ENCODE measurements at regions not wholly inside any gene's neighbourhood (a gene's known extent, or its start where the extent isn't known, plus 50 kb on each side); places are given as distances from the start of the nearest gene placed in this dataset.

GRCh38 chr11:110890995-110891394, 178.8 kb upstream of the ARHGAP20 start:
- H3K4me3 ChIP-seq (ENCODE audit: low read depth, low read length): no peak overlapping the region
- DNase-seq: no peak
- H3K14ac ChIP-seq (ENCODE audit: low read length): no peak overlapping the region
- no peaks in the 10 kb centered on the region for H3K79me2 ChIP-seq (ENCODE audit: control insufficient read depth, insufficient read depth, low read length, poor library complexity)
- H4K12ac ChIP-seq (ENCODE audit: low read depth, low read length): no peak overlapping the region
- no peak overlapping the region for H3K4ac ChIP-seq (ENCODE audit: low read depth, low read length)
- H3K36me3 ChIP-seq (ENCODE audit: control insufficient read depth in 1 of 2, insufficient read depth in 2 of 2, low read length in 2 of 2): no peaks in the 10 kb centered on the region
- H3K9ac ChIP-seq (ENCODE audit: low read length): no peak overlapping the region
- H3K79me1 ChIP-seq (ENCODE audit: low read length): no peaks in the 10 kb centered on the region
- H2BK5ac ChIP-seq (ENCODE audit: low read depth, low read length, poor library complexity): no peak overlapping the region
- H2BK12ac ChIP-seq (ENCODE audit: low read length): no peak overlapping the region
- H4K8ac ChIP-seq (ENCODE audit: low read depth, low read length): no peak overlapping the region
- H2BK120ac ChIP-seq (ENCODE audit: insufficient read depth, low read length, poor library complexity): no peak overlapping the region
- no peak overlapping the region for H3K23ac ChIP-seq (ENCODE audit: low read length)
- no peak overlapping the region for H3K4me2 ChIP-seq (ENCODE audit: low read length)
- H2AK5ac ChIP-seq (ENCODE audit: low read length): no peak overlapping the region
- no peak overlapping the region for H3K27ac ChIP-seq (ENCODE audit: low read depth, low read length)
- no peaks in the 10 kb centered on the region for H3K4me1 ChIP-seq (ENCODE audit: control insufficient read depth in 1 of 2, insufficient read depth in 2 of 2, low read length in 2 of 2)
- no peaks in the 10 kb centered on the region for H3K9me3 ChIP-seq (ENCODE audit: insufficient read depth, low read depth, low read length)
- no peak overlapping the region for H4K91ac ChIP-seq (ENCODE audit: low read depth, low read length)
- no peaks in the 10 kb centered on the region for H3K27me3 ChIP-seq (ENCODE audit: insufficient read depth, low read length)
- H2AFZ ChIP-seq (ENCODE audit: insufficient read depth, low read length, poor library complexity): no peak overlapping the region
- no peak overlapping the region for H3K18ac ChIP-seq (ENCODE audit: low read length)

GRCh38 chr11:110886288-110886970, 174.2 kb upstream of the ARHGAP20 start:
- Histone ChIP-seq H3K18ac (ENCODE audit: low read length) (no peak overlapping the region), H3K79me1 (ENCODE audit: low read length) (no peaks in the 10 kb centered on the region), H3K36me3 (ENCODE audit: control insufficient read depth in 1 of 2, insufficient read depth in 2 of 2, low read length in 2 of 2) (no peaks in the 10 kb centered on the region), H2AFZ (ENCODE audit: insufficient read depth, low read length, poor library complexity) (no peak overlapping the region), H2BK120ac (ENCODE audit: insufficient read depth, low read length, poor library complexity) (no peak overlapping the region), H2BK12ac (ENCODE audit: low read length) (no peak overlapping the region), H3K27me3 (ENCODE audit: insufficient read depth, low read length) (no peaks in the 10 kb centered on the region), H4K91ac (ENCODE audit: low read depth, low read length) (no peak overlapping the region), H3K4me2 (ENCODE audit: low read length) (no peak overlapping the region), H3K27ac (ENCODE audit: low read depth, low read length) (no peak overlapping the region), H3K79me2 (ENCODE audit: control insufficient read depth, insufficient read depth, low read length, poor library complexity) (no peaks in the 10 kb centered on the region), H3K4me3 (ENCODE audit: low read depth, low read length) (no peak overlapping the region), H3K9ac (ENCODE audit: low read length) (no peak overlapping the region), H3K9me3 (ENCODE audit: insufficient read depth, low read depth, low read length) (no peaks in the 10 kb centered on the region), H3K4me1 (ENCODE audit: control insufficient read depth in 1 of 2, insufficient read depth in 2 of 2, low read length in 2 of 2) (no peaks in the 10 kb centered on the region), H2BK5ac (ENCODE audit: low read depth, low read length, poor library complexity) (no peak overlapping the region), H3K23ac (ENCODE audit: low read length) (no peak overlapping the region), H2AK5ac (ENCODE audit: low read length) (no peak overlapping the region), H3K4ac (ENCODE audit: low read depth, low read length) (no peak overlapping the region), H3K14ac (ENCODE audit: low read length) (no peak overlapping the region), H4K8ac (ENCODE audit: low read depth, low read length) (no peak overlapping the region), H4K12ac (ENCODE audit: low read depth, low read length) (no peak overlapping the region)
- no CpG with 5 or more reads among the region's 3 CpGs for WGBS (ENCODE audit: extremely low coverage, insufficient coverage, insufficient read length)
- no peak for DNase-seq

- Histone ChIP-seq H3K23ac (ENCODE audit: low read length) (no peak overlapping the region), H3K27me3 (ENCODE audit: insufficient read depth, low read length) (no peaks in the 10 kb centered on the region), H2AK5ac (ENCODE audit: low read length) (no peak overlapping the region), H3K4me2 (ENCODE audit: low read length) (no peak overlapping the region), H3K27ac (ENCODE audit: low read depth, low read length) (no peak overlapping the region), H2BK5ac (ENCODE audit: low read depth, low read length, poor library complexity) (no peak overlapping the region), H3K4ac (ENCODE audit: low read depth, low read length) (no peak overlapping the region), H3K9ac (ENCODE audit: low read length) (no peak overlapping the region), H4K8ac (ENCODE audit: low read depth, low read length) (no peak overlapping the region), H2AFZ (ENCODE audit: insufficient read depth, low read length, poor library complexity) (no peak overlapping the region), H4K91ac (ENCODE audit: low read depth, low read length) (no peak overlapping the region), H3K36me3 (ENCODE audit: control insufficient read depth in 1 of 2, insufficient read depth in 2 of 2, low read length in 2 of 2) (no peaks in the 10 kb centered on the region), H2BK120ac (ENCODE audit: insufficient read depth, low read length, poor library complexity) (no peak overlapping the region), H3K79me1 (ENCODE audit: low read length) (no peaks in the 10 kb centered on the region), H3K9me3 (ENCODE audit: insufficient read depth, low read depth, low read length) (no peaks in the 10 kb centered on the region), H2BK12ac (ENCODE audit: low read length) (no peak overlapping the region), H3K18ac (ENCODE audit: low read length) (no peak overlapping the region), H3K79me2 (ENCODE audit: control insufficient read depth, insufficient read depth, low read length, poor library complexity) (no peaks in the 10 kb centered on the region), H4K12ac (ENCODE audit: low read depth, low read length) (no peak overlapping the region), H3K4me1 (ENCODE audit: control insufficient read depth in 1 of 2, insufficient read depth in 2 of 2, low read length in 2 of 2) (no peaks in the 10 kb centered on the region), H3K4me3 (ENCODE audit: low read depth, low read length) (no peak overlapping the region), H3K14ac (ENCODE audit: low read length) (no peak overlapping the region)
- no CpG with 5 or more reads among the region's 3 CpGs for WGBS (ENCODE audit: extremely low coverage, insufficient coverage, insufficient read length)
- no peak for DNase-seq
Measured at GRCh38 chr11:110883256-110883655, 171.0 kb upstream of the ARHGAP20 start.

- Histone ChIP-seq H3K36me3 (ENCODE audit: control insufficient read depth in 1 of 2, insufficient read depth in 2 of 2, low read length in 2 of 2) (no peaks in the 10 kb centered on the region), H3K4me2 (ENCODE audit: low read length) (no peak overlapping the region), H3K27ac (ENCODE audit: low read depth, low read length) (no peak overlapping the region), H3K23ac (ENCODE audit: low read length) (no peak overlapping the region), H2AFZ (ENCODE audit: insufficient read depth, low read length, poor library complexity) (no peak overlapping the region), H3K18ac (ENCODE audit: low read length) (no peak overlapping the region), H3K14ac (ENCODE audit: low read length) (no peak overlapping the region), H4K91ac (ENCODE audit: low read depth, low read length) (no peak overlapping the region), H3K27me3 (ENCODE audit: insufficient read depth, low read length) (no peaks in the 10 kb centered on the region), H3K4ac (ENCODE audit: low read depth, low read length) (no peak overlapping the region), H3K9ac (ENCODE audit: low read length) (no peak overlapping the region), H2BK5ac (ENCODE audit: low read depth, low read length, poor library complexity) (no peak overlapping the region), H2BK120ac (ENCODE audit: insufficient read depth, low read length, poor library complexity) (no peak overlapping the region), H3K4me1 (ENCODE audit: control insufficient read depth in 1 of 2, insufficient read depth in 2 of 2, low read length in 2 of 2) (no peaks in the 10 kb centered on the region), H3K4me3 (ENCODE audit: low read depth, low read length) (no peak overlapping the region), H2AK5ac (ENCODE audit: low read length) (no peak overlapping the region), H2BK12ac (ENCODE audit: low read length) (no peak overlapping the region), H3K79me2 (ENCODE audit: control insufficient read depth, insufficient read depth, low read length, poor library complexity) (no peaks in the 10 kb centered on the region), H4K12ac (ENCODE audit: low read depth, low read length) (no peak overlapping the region), H4K8ac (ENCODE audit: low read depth, low read length) (no peak overlapping the region), H3K9me3 (ENCODE audit: insufficient read depth, low read depth, low read length) (no peaks in the 10 kb centered on the region), H3K79me1 (ENCODE audit: low read length) (no peaks in the 10 kb centered on the region)
- WGBS (ENCODE audit: extremely low coverage, insufficient coverage, insufficient read length): no CpG with 5 or more reads among the region's 1 CpG
- DNase-seq: no peak
Measured at GRCh38 chr11:110878513-110878912, 166.3 kb upstream of the ARHGAP20 start.
